Dedifferentiated amniotic fluid mesenchymal stem cell (primary cell): ENCODE measurements at regions not wholly inside any gene's neighbourhood (a gene's known extent, or its start where the extent isn't known, plus 50 kb on each side); places are given as distances from the start of the nearest gene placed in this dataset.
"Not testable (repeated sequence)": the region's sequence is repeated elsewhere in the genome, so short reads cannot be mapped to it uniquely, and the experiment has no call there.

Experiments used
- DNase-seq: peaks from one replicate; pipeline ENCODE4 v3.0.0-alpha.2; 2016; ENCODE audit errors: extremely low spot score

GRCh38 chr7:81437160-81437559, 332.7 kb downstream of the HGF start:
- DNase-seq, result not testable (repeated sequence)

- DNase-seq, result no peak
Observed at GRCh38 chr7:81433692-81434331, 336.0 kb downstream of the HGF start.

- no peak for DNase-seq
Observed at GRCh38 chr7:81433206-81433605, 336.6 kb downstream of the HGF start.

- DNase-seq, result no peak
Observed at GRCh38 chr7:81430761-81431160, 339.1 kb downstream of the HGF start.

GRCh38 chr7:81430150-81430549, 339.7 kb downstream of the HGF start:
- no peak for DNase-seq

GRCh38 chr7:81427461-81427860, 342.4 kb downstream of the HGF start:
- DNase-seq, result no peak

- no peak for DNase-seq
Observed at GRCh38 chr7:81420526-81421226, 349.2 kb downstream of the HGF start.

- DNase-seq, result no peak
Observed at GRCh38 chr7:81419731-81420130, 350.1 kb downstream of the HGF start.

GRCh38 chr7:81416659-81417058, 353.2 kb downstream of the HGF start:
- no peak for DNase-seq

GRCh38 chr7:81415181-81415580, 354.7 kb downstream of the HGF start:
- DNase-seq, result no peak

GRCh38 chr7:81414411-81414810, 355.4 kb downstream of the HGF start:
- no peak for DNase-seq

GRCh38 chr7:81410471-81411117, 359.3 kb downstream of the HGF start:
- no peak for DNase-seq

- no peak for DNase-seq
Observed at GRCh38 chr7:81408728-81409127, 361.1 kb downstream of the HGF start.

- DNase-seq, result no peak
Observed at GRCh38 chr7:81407094-81407493, 362.8 kb downstream of the HGF start.

- DNase-seq, result no peak
Observed at GRCh38 chr7:81404669-81405068, 365.2 kb downstream of the HGF start.

- no peak for DNase-seq
Observed at GRCh38 chr7:81402227-81402626, 367.6 kb downstream of the HGF start.

- DNase-seq, result no peak
Observed at GRCh38 chr7:81399471-81399870, 370.4 kb downstream of the HGF start.

GRCh38 chr7:81394029-81394428, 375.8 kb downstream of the HGF start:
- DNase-seq, result no peak

- no peak for DNase-seq
Observed at GRCh38 chr7:81393018-81393417, 376.8 kb downstream of the HGF start.

- no peak for DNase-seq
Observed at GRCh38 chr7:81385370-81385769, 384.5 kb downstream of the HGF start.

- DNase-seq, result no peak
Observed at GRCh38 chr7:81383846-81384245, 386.0 kb downstream of the HGF start.

- DNase-seq, result not testable (repeated sequence)
Observed at GRCh38 chr7:81374641-81375040, 395.2 kb downstream of the HGF start.

- no peak for DNase-seq
Observed at GRCh38 chr7:81370822-81371221, 399.0 kb downstream of the HGF start.
